ENCODE measurements at regions not wholly inside any gene's neighbourhood (a gene's known extent, or its start where the extent isn't known, plus 50 kb on each side); places are given as distances from the start of the nearest gene placed in this dataset.

DNA sequence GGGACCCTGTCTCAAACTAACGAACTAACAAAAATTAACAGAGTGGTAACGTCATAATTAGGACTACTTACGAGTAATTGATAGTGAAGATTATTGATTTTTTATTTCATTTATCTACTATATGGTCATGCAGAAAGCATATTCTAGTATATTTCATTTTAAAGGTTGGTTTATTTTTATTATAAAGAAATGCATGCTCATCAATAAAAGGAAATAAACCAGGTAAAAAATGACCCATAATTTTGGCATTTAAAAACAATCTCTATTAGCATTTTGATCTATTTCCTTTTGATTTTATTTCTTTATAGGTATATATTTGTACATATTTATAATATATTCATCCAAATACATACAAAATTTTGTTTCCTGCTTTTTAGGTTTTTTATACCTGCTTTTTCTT lies 401.4 kb upstream of the ID4 start:
- TF ChIP-seq SUZ12 (IDR thresholded peaks at IDR 0.05; ENCODE audit: extremely low read depth, insufficient read depth, insufficient read length) (no peak), YY1 (IDR thresholded peaks at IDR 0.05; ENCODE audit: insufficient read depth, insufficient read length) (no peak), ZNF274 (IDR thresholded peaks at IDR 0.05; ENCODE audit: low read depth, low read length) (no peak)
- Histone ChIP-seq H3K4me3 (ENCODE audit: insufficient read length, low read depth) (no peak overlapping the region), H3K27me3 (ENCODE audit: insufficient read depth, insufficient read length) (no peaks in the 10 kb centered on the region), H3K36me3 (ENCODE audit: insufficient read depth, insufficient read length, low read length) (no peaks in the 10 kb centered on the region), H3K4me1 (ENCODE audit: insufficient read depth, insufficient read length) (no peaks in the 10 kb centered on the region), H3K9ac (ENCODE audit: insufficient read length, low read depth) (no peak overlapping the region), H3K9me3 (ENCODE audit: insufficient read depth, low read length) (no peaks in the 10 kb centered on the region)
- DNase-seq (ENCODE audit: low read depth, low spot score): no peak

GRCh38 chr6:19438566-19439353 lies 398.4 kb upstream of the ID4 start:
- Histone ChIP-seq H3K9ac (ENCODE audit: insufficient read length, low read depth) (no peak overlapping the region), H3K4me3 (ENCODE audit: insufficient read length, low read depth) (no peak overlapping the region), H3K36me3 (ENCODE audit: insufficient read depth, insufficient read length, low read length) (no peaks in the 10 kb centered on the region), H3K9me3 (ENCODE audit: insufficient read depth, low read length) (no peaks in the 10 kb centered on the region), H3K27me3 (ENCODE audit: insufficient read depth, insufficient read length) (no peaks in the 10 kb centered on the region), H3K4me1 (ENCODE audit: insufficient read depth, insufficient read length) (no peaks in the 10 kb centered on the region)
- no peak for TF ChIP-seq YY1 (IDR thresholded peaks at IDR 0.05; ENCODE audit: insufficient read depth, insufficient read length)
- no peak for TF ChIP-seq ZNF274 (IDR thresholded peaks at IDR 0.05; ENCODE audit: low read depth, low read length)
- TF ChIP-seq SUZ12 (IDR thresholded peaks at IDR 0.05; ENCODE audit: extremely low read depth, insufficient read depth, insufficient read length): no peak
- DNase-seq (ENCODE audit: low read depth, low spot score): no peak

DNA sequence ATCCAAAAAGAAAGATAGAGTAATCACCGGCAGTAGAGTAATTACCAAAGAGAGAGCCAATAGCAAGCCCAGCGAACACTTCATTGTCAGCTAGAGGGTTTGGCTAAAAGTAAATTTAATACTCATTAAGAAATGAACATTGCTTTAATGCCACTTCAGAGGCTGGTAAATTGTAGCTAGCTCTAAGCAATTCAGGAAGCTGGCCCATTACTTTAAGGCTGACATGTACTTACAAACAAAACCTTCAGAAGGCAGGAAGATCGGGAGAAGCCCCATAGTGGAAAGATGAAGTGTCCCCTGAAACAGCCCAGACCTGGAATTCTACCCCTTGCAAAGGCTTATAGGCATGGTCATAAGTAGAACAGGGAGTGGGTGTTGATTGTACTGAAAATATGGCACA lies 396.6 kb upstream of the ID4 start:
- DNase-seq (ENCODE audit: low read depth, low spot score): no peak
- no peak overlapping the region for H3K9ac ChIP-seq (ENCODE audit: insufficient read length, low read depth)
- H3K36me3 ChIP-seq (ENCODE audit: insufficient read depth, insufficient read length, low read length): no peaks in the 10 kb centered on the region
- H3K9me3 ChIP-seq (ENCODE audit: insufficient read depth, low read length): no peaks in the 10 kb centered on the region
- H3K4me3 ChIP-seq (ENCODE audit: insufficient read length, low read depth): no peak overlapping the region
- TF ChIP-seq YY1 (IDR thresholded peaks at IDR 0.05; ENCODE audit: insufficient read depth, insufficient read length): no peak
- TF ChIP-seq SUZ12 (IDR thresholded peaks at IDR 0.05; ENCODE audit: extremely low read depth, insufficient read depth, insufficient read length): no peak
- H3K27me3 ChIP-seq (ENCODE audit: insufficient read depth, insufficient read length): no peaks in the 10 kb centered on the region
- H3K4me1 ChIP-seq (ENCODE audit: insufficient read depth, insufficient read length): no peaks in the 10 kb centered on the region

DNA sequence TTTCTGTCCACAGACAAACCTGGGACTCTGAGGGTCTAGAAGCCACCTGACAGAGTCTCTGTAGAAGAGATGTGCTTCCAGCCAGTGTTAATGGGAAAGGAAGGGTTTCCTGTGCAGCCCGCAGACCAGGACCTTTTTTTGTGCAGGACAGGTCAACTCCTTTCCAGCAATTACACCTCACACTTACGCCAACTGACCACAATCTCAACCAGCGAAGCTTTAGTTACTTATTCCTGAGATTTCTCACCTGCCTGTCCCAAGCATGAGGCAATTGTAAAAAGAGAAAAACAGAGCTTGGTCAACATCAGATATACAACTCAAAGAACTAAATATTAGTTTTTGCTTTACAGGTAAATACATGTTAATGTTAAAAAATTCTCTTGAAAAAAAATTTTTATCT lies 393.8 kb upstream of the ID4 start:
- Histone ChIP-seq H3K9ac (ENCODE audit: insufficient read length, low read depth) (no peak overlapping the region), H3K4me3 (ENCODE audit: insufficient read length, low read depth) (no peak overlapping the region), H3K9me3 (ENCODE audit: insufficient read depth, low read length) (no peaks in the 10 kb centered on the region), H3K36me3 (ENCODE audit: insufficient read depth, insufficient read length, low read length) (no peaks in the 10 kb centered on the region), H3K27me3 (ENCODE audit: insufficient read depth, insufficient read length) (no peaks in the 10 kb centered on the region), H3K4me1 (ENCODE audit: insufficient read depth, insufficient read length) (no peaks in the 10 kb centered on the region)
- TF ChIP-seq SUZ12 (IDR thresholded peaks at IDR 0.05; ENCODE audit: extremely low read depth, insufficient read depth, insufficient read length) (no peak), ZNF274 (IDR thresholded peaks at IDR 0.05; ENCODE audit: low read depth, low read length) (no peak), YY1 (IDR thresholded peaks at IDR 0.05; ENCODE audit: insufficient read depth, insufficient read length) (no peak)
- no peak for DNase-seq (ENCODE audit: low read depth, low spot score)

DNA sequence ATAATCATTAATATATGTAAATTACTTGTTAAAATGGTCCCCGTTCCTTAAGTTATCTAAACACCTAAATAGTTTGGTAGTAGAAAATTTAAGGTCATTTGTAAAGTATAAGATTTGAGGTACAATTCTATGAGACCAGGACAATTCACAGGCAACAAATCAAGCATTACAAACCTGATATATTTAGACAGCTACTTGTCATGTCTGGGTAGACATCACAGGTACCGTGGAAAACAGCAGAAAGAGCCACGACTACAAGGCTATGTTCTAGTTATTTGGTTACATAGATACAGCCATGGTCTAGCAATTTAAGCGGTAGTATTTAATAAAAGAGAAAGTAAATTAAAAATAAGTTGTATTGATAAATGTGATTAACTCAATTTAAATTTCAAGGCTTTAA lies 393.1 kb upstream of the ID4 start:
- Histone ChIP-seq H3K9me3 (ENCODE audit: insufficient read depth, low read length) (no peaks in the 10 kb centered on the region), H3K9ac (ENCODE audit: insufficient read length, low read depth) (no peak overlapping the region), H3K4me3 (ENCODE audit: insufficient read length, low read depth) (no peak overlapping the region), H3K36me3 (ENCODE audit: insufficient read depth, insufficient read length, low read length) (no peaks in the 10 kb centered on the region), H3K4me1 (ENCODE audit: insufficient read depth, insufficient read length) (no peaks in the 10 kb centered on the region), H3K27me3 (ENCODE audit: insufficient read depth, insufficient read length) (no peaks in the 10 kb centered on the region)
- TF ChIP-seq ZNF274 (IDR thresholded peaks at IDR 0.05; ENCODE audit: low read depth, low read length) (no peak), YY1 (IDR thresholded peaks at IDR 0.05; ENCODE audit: insufficient read depth, insufficient read length) (no peak), SUZ12 (IDR thresholded peaks at IDR 0.05; ENCODE audit: extremely low read depth, insufficient read depth, insufficient read length) (no peak)
- DNase-seq (ENCODE audit: low read depth, low spot score): no peak

GRCh38 chr6:19444481-19444880 lies 392.7 kb upstream of the ID4 start:
- no peaks in the 10 kb centered on the region for H3K27me3 ChIP-seq (ENCODE audit: insufficient read depth, insufficient read length)
- TF ChIP-seq ZNF274 (IDR thresholded peaks at IDR 0.05; ENCODE audit: low read depth, low read length) (no peak), SUZ12 (IDR thresholded peaks at IDR 0.05; ENCODE audit: extremely low read depth, insufficient read depth, insufficient read length) (no peak), YY1 (IDR thresholded peaks at IDR 0.05; ENCODE audit: insufficient read depth, insufficient read length) (no peak)
- no peak overlapping the region for H3K4me3 ChIP-seq (ENCODE audit: insufficient read length, low read depth)
- H3K9me3 ChIP-seq (ENCODE audit: insufficient read depth, low read length): no peaks in the 10 kb centered on the region
- no peaks in the 10 kb centered on the region for H3K4me1 ChIP-seq (ENCODE audit: insufficient read depth, insufficient read length)
- H3K9ac ChIP-seq (ENCODE audit: insufficient read length, low read depth): no peak overlapping the region
- DNase-seq (ENCODE audit: low read depth, low spot score): no peak
- H3K36me3 ChIP-seq (ENCODE audit: insufficient read depth, insufficient read length, low read length): no peaks in the 10 kb centered on the region

DNA sequence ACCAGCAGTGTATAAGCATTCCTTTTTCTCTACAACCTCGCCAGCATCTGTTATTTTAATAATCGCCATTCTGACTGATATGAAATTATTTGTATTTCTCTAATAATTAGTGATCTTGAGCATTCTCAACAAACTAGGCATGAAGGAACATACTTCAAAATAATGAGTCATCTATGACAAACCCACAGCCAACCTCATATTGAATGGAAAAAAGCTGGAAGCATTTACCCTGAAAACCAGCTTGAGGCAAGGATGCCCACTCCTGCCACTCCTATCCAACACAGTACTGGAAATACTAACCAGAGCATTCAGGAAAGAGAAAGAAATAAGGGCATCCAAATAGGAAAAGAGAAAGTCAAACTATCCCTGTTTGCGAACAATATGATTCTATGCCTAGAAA lies 390.6 kb upstream of the ID4 start:
- Histone ChIP-seq H3K4me1 (ENCODE audit: insufficient read depth, insufficient read length) (no peaks in the 10 kb centered on the region), H3K4me3 (ENCODE audit: insufficient read length, low read depth) (no peak overlapping the region), H3K36me3 (ENCODE audit: insufficient read depth, insufficient read length, low read length) (no peaks in the 10 kb centered on the region), H3K9me3 (ENCODE audit: insufficient read depth, low read length) (no peaks in the 10 kb centered on the region), H3K27me3 (ENCODE audit: insufficient read depth, insufficient read length) (no peaks in the 10 kb centered on the region), H3K9ac (ENCODE audit: insufficient read length, low read depth) (no peak overlapping the region)
- no peak for DNase-seq (ENCODE audit: low read depth, low spot score)
- TF ChIP-seq SUZ12 (IDR thresholded peaks at IDR 0.05; ENCODE audit: extremely low read depth, insufficient read depth, insufficient read length): no peak

All from NT2/D1 (cell line).